Astrocyte of the spinal cord (primary cell): ENCODE measurements at regions not wholly inside any gene's neighbourhood (a gene's known extent, or its start where the extent isn't known, plus 50 kb on each side); places are given as distances from the start of the nearest gene placed in this dataset.

Experiments
- DNase-seq: peaks from one replicate; pipeline ENCODE4 v3.0.0; 2011; ENCODE audit warnings: low read depth, low spot score
- H3K4me3 ChIP-seq: 2 replicates; pipeline ENCODE4 v1.5.1; 2011; ENCODE audit warnings: low read depth, mild to moderate bottlenecking, low read length, moderate library complexity
- in situ Hi-C: cut with HindIII; loops from 2 replicates; pipeline ENCODE4 v1.10.0; 2017; ENCODE audit warnings: low sequenced_read_pairs
- TF ChIP-seq, protein P1 (sequence below): IDR thresholded peaks from 2 replicates; pipeline ENCODE4 v1.5.1; 2012; ENCODE audit warnings: low read depth, mild to moderate bottlenecking, low read length, inconsistent platforms

DNA sequence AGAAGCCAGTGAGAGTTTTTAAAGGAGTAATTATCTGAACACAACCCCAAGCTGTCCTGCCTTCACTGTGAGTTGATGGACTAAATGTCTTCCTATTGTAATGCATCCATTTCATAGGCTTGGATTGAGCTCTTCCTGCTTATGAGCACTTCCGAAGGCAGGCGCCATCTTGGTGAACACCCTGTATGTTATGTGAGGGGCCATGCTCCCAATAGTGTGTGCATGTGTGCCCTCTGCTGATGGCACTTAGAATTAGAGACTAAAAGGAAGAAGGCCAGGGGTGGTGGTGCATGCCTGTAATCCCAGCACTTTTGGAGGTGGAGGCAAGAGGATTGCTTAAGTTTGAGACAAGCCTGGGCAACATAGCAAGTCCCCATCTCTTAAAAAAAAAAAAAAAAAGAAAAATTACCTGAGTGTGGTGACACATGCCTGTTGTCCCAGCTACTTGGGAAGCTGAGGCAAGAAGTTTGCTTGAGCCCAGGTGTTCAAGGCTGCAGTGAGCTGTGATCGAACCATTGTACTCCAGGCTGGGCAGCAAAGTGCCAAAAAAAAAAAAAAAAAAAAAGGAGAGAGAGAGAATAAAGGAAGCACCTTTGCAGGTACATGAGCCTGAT lies 65.0 kb downstream of the C9orf152 start:
- no peak for DNase-seq
- in situ Hi-C loops: no loop called here
- TF ChIP-seq, protein P1, sequence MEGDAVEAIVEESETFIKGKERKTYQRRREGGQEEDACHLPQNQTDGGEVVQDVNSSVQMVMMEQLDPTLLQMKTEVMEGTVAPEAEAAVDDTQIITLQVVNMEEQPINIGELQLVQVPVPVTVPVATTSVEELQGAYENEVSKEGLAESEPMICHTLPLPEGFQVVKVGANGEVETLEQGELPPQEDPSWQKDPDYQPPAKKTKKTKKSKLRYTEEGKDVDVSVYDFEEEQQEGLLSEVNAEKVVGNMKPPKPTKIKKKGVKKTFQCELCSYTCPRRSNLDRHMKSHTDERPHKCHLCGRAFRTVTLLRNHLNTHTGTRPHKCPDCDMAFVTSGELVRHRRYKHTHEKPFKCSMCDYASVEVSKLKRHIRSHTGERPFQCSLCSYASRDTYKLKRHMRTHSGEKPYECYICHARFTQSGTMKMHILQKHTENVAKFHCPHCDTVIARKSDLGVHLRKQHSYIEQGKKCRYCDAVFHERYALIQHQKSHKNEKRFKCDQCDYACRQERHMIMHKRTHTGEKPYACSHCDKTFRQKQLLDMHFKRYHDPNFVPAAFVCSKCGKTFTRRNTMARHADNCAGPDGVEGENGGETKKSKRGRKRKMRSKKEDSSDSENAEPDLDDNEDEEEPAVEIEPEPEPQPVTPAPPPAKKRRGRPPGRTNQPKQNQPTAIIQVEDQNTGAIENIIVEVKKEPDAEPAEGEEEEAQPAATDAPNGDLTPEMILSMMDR: no peak
- no peak overlapping the region for H3K4me3 ChIP-seq

DNA sequence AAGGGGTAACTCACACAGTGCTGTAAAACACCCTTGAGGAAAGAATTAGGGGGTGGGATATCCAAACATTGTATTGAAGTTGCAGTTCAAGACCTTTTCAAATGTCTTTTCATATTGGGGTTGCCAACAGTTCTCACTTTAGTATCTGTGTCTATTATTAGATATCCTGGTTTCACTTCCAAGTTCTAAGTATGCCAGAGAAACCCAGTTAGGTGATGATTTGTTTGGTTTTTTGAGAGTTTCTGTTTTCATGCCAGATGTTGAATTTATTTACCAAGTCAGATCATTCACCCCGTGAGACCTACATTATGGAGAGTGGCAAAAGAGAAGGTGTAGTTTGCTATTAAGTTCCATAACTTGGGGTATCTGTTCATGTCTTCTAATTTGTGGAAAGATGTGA lies 64.5 kb downstream of the C9orf152 start:
- no peak for DNase-seq
- in situ Hi-C loops: no loop called here
- TF ChIP-seq, protein P1: no peak
- no peak overlapping the region for H3K4me3 ChIP-seq

DNA sequence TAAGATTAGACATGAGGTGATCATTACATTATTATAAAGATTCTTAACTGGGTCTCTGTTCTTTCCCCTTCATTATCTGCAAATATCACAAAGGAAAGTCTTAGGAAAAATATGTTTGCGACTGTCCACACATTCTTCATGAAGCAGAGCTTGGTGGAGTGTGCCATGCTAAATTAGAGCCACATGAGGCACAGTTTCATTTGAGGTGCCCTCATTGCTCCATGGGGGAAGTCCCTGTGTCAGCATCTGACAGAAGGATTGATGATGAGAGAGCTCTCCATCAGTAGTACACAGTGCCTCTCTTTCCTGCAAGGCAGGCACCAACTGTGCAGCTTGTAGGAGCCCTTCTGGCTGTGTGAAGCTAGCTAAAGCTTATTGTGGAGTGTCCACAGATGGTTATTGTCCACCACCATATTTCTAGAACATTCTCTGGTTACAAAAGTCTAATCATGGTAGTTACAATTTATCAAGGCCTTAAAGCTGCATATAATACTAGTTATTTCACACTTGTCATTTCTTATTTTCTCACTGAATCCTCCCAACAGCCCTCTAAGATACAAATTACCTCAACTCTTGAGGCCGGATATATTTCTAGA lies 63.9 kb downstream of the C9orf152 start:
- no peak overlapping the region for H3K4me3 ChIP-seq
- TF ChIP-seq, protein P1: no peak
- in situ Hi-C loops: no loop called here
- no peak for DNase-seq

DNA sequence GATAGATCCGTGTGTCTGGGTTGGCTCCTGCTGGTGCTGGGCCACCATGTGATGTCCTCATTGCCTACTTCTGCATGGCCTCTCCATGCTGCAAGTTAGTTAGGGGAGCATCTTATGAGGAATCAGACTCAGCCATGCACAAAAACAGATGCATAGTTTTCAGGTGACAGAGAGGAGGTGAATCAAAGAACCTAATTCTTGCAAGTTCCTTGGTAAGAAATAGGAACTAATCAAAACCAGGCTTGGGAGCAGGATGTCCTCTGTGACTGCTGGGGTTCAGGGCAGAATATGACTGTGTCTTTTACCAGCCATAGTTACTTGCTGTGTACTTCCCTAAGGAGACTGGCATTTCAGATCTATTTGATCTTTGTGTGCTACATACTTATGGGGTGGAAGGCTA lies 61.6 kb downstream of the C9orf152 start:
- in situ Hi-C loops: no loop called here
- TF ChIP-seq, protein P1: no peak
- no peak for DNase-seq
- H3K4me3 ChIP-seq: no peak overlapping the region

DNA sequence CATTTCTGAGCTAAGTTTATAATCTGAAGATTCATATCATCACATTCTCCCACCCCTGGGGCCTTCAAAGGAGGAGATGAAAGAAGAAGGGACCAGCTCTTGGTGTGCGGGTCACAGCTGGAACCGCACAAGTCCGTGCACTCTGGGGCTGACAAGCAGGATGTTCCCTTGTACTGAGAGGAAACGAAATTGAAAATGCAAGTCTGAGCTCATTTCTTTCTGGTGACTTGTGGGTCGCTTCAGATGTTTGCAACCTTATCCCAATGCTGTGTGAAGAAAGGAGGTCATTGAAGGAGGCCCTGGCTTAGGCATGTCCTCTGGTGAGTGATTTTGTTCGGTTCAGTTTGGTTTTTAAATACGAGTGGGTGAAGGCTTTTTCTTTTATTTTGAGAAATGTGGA lies 59.6 kb downstream of the C9orf152 start:
- in situ Hi-C loops: no loop called here
- TF ChIP-seq, protein P1: no peak
- H3K4me3 ChIP-seq: no peak overlapping the region
- peak; percentile 50 for DNase-seq

DNA sequence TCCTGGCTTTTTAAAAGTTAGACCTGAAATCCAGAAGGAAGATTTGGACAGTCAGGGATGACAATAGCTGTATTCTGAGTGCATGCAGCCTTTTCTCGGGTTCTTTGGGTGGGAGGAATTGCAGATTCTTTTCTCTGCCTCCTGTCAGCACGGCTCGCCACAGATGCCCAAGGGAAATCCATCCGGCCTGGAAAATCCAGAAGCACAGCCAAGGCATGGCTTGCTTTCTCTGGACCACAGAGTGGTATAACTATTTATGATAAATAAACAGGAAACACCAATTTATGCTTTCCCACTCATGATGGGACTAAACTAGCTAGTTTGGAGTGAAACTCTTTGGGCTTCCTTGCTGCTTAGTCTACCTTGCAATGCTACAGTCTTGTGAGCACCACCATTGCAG lies 59.1 kb downstream of the C9orf152 start:
- in situ Hi-C loops: no loop called here
- DNase-seq: no peak
- H3K4me3 ChIP-seq: no peak overlapping the region
- TF ChIP-seq, protein P1: no peak
